A673 (cell line): ENCODE measurements at regions not wholly inside any gene's neighbourhood (a gene's known extent, or its start where the extent isn't known, plus 50 kb on each side); places are given as distances from the start of the nearest gene placed in this dataset.

ENCODE experiments used
- BruUV-seq: library from RNA; stranded (reverse); fragments of 400-500 nt; replicated peaks from 2 replicates; lab custom pipeline; 2021; lab: Mats Ljungman, UMichigan
- CTCF ChIA-PET: fragments of 300-600 bp; sonication (Branson Sonifier 250); formaldehyde crosslinking; loops from one replicate; lab custom pipeline; 2022; ENCODE audit warnings: antibody characterized with exemption; lab: Charles Lee
- POLR2A ChIA-PET: fragments of 300-600 bp; sonication (Branson Sonifier 250); formaldehyde crosslinking; loops from one replicate; lab custom pipeline; 2022; ENCODE audit warnings: antibody characterized with exemption; ENCODE audit not compliant: low non-redundant PET; lab: Charles Lee
- DNase-seq: peaks from one replicate; pipeline ENCODE4 v3.0.0-alpha.2; 2015; ENCODE audit warnings: low spot score
- H3K27ac ChIP-seq: fragments of 200-600 bp; sonication (generic); 2 replicates; pipeline ENCODE4 v1.5.1; 2016; ENCODE audit warnings: mixed run types, low read depth, mild to moderate bottlenecking, mixed read lengths, antibody characterized with exemption, low read length; ENCODE audit not compliant: poor library complexity, severe bottlenecking
- H3K27me3 ChIP-seq: fragments of 200-600 bp; sonication (generic); replicated peaks from 2 replicates; pipeline ENCODE4 v1.6.1; 2017; ENCODE audit warnings: mixed run types, low read depth, mild to moderate bottlenecking, mixed read lengths, antibody characterized with exemption, low read length; ENCODE audit not compliant: insufficient read depth, poor library complexity
- H3K36me3 ChIP-seq: fragments of 200-600 bp; sonication (generic); 2 replicates; pipeline ENCODE4 v1.6.1; 2016; ENCODE audit warnings: mixed run types, mild to moderate bottlenecking, mixed read lengths, antibody characterized with exemption, low read length; ENCODE audit not compliant: insufficient read depth, poor library complexity, severe bottlenecking
- H3K4me1 ChIP-seq: fragments of 200-600 bp; sonication (generic); 2 replicates; pipeline ENCODE4 v1.6.1; 2017; ENCODE audit warnings: mixed run types, mild to moderate bottlenecking, mixed read lengths, antibody characterized with exemption, low read length; ENCODE audit not compliant: insufficient read depth, poor library complexity, severe bottlenecking
- H3K4me3 ChIP-seq: fragments of 200-600 bp; sonication (generic); 2 replicates; pipeline ENCODE4 v1.5.1; 2016; ENCODE audit warnings: low read depth, mixed run types, mild to moderate bottlenecking, mixed read lengths, low read length; ENCODE audit not compliant: poor library complexity, severe bottlenecking
- H3K9me3 ChIP-seq: fragments of 200-600 bp; sonication (generic); 2 replicates; pipeline ENCODE4 v1.6.1; 2016; ENCODE audit warnings: mixed run types, low read depth, mild to moderate bottlenecking, mixed read lengths, antibody characterized with exemption, low read length; ENCODE audit not compliant: poor library complexity, severe bottlenecking
- EZH2 ChIP-seq: fragments of 200-600 bp; sonication (generic); IDR thresholded peaks from 2 replicates; pipeline ENCODE4 v1.6.1; 2017; ENCODE audit warnings: borderline replicate concordance, low read depth, mild to moderate bottlenecking, mixed read lengths, antibody characterized with exemption, low read length; ENCODE audit not compliant: poor library complexity, severe bottlenecking
- intact Hi-C: fragments of 100-400 bp; cut with micrococcal nuclease; formaldehyde crosslinking; loops from one replicate; pipeline ENCODE4 v1.10.0; 2022; ENCODE audit not compliant: unreplicated experiment
- TF ChIP-seq, protein P1 (sequence below): fragments of 300-800, 200-600 bp; sonication (generic); conservative IDR thresholded peaks from 2 replicates; pipeline ENCODE4 v1.5.1; 2017; ENCODE audit warnings: low read depth, mild to moderate bottlenecking, antibody characterized with exemption, low read length, moderate library complexity, mixed read lengths

DNA sequence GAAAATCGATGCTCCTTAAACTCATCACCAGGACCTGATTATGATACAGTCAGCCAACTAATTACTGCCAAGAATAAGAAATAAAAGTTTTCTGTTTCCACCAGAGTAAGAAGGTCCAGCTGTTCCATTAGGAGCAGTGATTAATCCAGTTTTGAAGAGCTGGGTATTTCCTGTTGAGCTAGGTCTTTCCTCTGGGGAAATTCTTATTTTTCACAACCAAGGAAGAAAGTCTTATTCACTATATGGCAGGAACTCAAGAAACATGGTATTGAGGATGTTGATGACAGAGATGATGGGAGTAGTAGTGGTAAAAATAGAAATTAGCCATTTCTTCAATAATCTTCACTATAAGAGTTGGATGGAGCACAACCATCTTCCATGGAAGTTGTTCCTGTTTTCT is 374.6 kb upstream of the RUNX1 start:
- intact Hi-C loops: no loop called here
- Histone ChIP-seq H3K4me3 (no peak overlapping the region), H3K4me1 (no peaks in the 10 kb centered on the region), H3K9me3 (peaks cover 4% of the 10 kb centered on the region), H3K36me3 (no peaks in the 10 kb centered on the region), H3K27me3 (peaks cover 10% of the 10 kb centered on the region), H3K27ac (no peak overlapping the region)
- POLR2A ChIA-PET: no interaction called here
- CTCF ChIA-PET: no interaction called here
- BruUV-seq: no TSS peak
- TF ChIP-seq EZH2: no peak
- TF ChIP-seq, protein P1, sequence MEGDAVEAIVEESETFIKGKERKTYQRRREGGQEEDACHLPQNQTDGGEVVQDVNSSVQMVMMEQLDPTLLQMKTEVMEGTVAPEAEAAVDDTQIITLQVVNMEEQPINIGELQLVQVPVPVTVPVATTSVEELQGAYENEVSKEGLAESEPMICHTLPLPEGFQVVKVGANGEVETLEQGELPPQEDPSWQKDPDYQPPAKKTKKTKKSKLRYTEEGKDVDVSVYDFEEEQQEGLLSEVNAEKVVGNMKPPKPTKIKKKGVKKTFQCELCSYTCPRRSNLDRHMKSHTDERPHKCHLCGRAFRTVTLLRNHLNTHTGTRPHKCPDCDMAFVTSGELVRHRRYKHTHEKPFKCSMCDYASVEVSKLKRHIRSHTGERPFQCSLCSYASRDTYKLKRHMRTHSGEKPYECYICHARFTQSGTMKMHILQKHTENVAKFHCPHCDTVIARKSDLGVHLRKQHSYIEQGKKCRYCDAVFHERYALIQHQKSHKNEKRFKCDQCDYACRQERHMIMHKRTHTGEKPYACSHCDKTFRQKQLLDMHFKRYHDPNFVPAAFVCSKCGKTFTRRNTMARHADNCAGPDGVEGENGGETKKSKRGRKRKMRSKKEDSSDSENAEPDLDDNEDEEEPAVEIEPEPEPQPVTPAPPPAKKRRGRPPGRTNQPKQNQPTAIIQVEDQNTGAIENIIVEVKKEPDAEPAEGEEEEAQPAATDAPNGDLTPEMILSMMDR: no peak
- no peak for DNase-seq

DNA sequence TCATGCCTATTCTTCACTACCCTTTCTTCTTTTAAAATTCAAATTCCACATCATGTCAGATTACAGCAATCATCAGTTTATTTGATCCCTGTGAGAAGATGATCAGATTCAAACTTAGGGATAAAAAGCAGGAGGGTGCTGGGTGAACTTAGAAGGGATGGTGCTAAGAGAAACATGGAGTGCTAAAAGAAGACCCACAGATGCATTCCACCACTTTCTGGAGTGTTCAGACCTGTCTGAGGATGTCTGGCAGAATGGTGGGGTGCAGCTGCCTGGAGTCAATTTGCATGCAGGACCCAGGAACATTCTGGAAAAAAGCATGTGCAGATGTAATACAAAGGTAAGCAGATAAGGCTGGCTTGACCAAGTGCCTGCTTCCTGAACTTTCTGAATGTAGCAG is 372.9 kb upstream of the RUNX1 start:
- no peaks in the 10 kb centered on the region for H3K4me1 ChIP-seq
- intact Hi-C loops: no loop called here
- H3K27ac ChIP-seq: no peak overlapping the region
- no TSS peak for BruUV-seq
- peaks cover 4% of the 10 kb centered on the region for H3K9me3 ChIP-seq
- TF ChIP-seq, protein P1: no peak
- no peak for TF ChIP-seq EZH2
- ChIA-PET POLR2A (no interaction called here), CTCF (no interaction called here)
- H3K4me3 ChIP-seq: no peak overlapping the region
- H3K27me3 ChIP-seq: peaks cover 4% of the 10 kb centered on the region
- DNase-seq: no peak
- no peaks in the 10 kb centered on the region for H3K36me3 ChIP-seq

DNA sequence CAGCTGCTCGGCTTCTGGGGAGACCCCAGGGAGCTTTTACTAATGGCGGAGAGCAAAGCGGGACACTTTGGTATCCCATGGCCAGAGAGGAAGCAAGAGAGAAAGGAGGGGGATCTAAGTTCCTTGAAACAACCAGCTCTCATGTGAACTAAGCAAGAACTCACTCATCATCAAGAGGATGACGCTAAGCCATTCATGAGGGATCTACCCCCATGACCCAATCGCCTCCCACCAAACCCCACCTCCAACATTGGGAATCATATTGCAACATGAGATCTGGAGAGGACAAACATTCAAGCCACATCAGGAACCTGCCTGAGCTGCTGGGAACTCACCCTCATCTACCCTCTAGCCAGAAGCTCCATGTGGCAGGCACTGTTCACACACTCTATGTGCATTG is 372.1 kb upstream of the RUNX1 start:
- Histone ChIP-seq H3K4me3 (no peak overlapping the region), H3K36me3 (no peaks in the 10 kb centered on the region), H3K4me1 (no peaks in the 10 kb centered on the region), H3K27ac (no peak overlapping the region), H3K9me3 (peaks cover 4% of the 10 kb centered on the region), H3K27me3 (no peaks in the 10 kb centered on the region)
- TF ChIP-seq EZH2: no peak
- TF ChIP-seq, protein P1: no peak
- intact Hi-C loops: no loop called here
- DNase-seq: no peak
- ChIA-PET POLR2A (no interaction called here), CTCF (no interaction called here)
- BruUV-seq: no TSS peak
